NCI-H774 (cell line): ENCODE measurements at regions not wholly inside any gene's neighbourhood (a gene's known extent, or its start where the extent isn't known, plus 50 kb on each side); places are given as distances from the start of the nearest gene placed in this dataset.
"Not testable (repeated sequence)": the region's sequence is repeated elsewhere in the genome, so short reads cannot be mapped to it uniquely, and the experiment has no call there.

Experiments
- DNase-seq: peaks from one replicate; lab custom pipeline; 2025; lab: John Stamatoyannopoulos, UW

- DNase-seq: no peak
These were observed 499.9 kb upstream of the LMCD1 start for GRCh38 chr3:8001712-8002111.

GRCh38 chr3:8011902-8012301, 489.7 kb upstream of the LMCD1 start:
- DNase-seq: no peak

GRCh38 chr3:8020047-8020841, 481.4 kb upstream of the LMCD1 start:
- no peak for DNase-seq

- DNase-seq: no peak
These were observed 473.7 kb upstream of the LMCD1 start for GRCh38 chr3:8027954-8028353.

- DNase-seq: no peak
These were observed 451.3 kb upstream of the LMCD1 start for GRCh38 chr3:8050283-8050682.

GRCh38 chr3:8052659-8053058, 449.0 kb upstream of the LMCD1 start:
- no peak for DNase-seq

GRCh38 chr3:8068135-8068534, 433.5 kb upstream of the LMCD1 start:
- not testable (repeated sequence) for DNase-seq

GRCh38 chr3:8069471-8069870, 432.2 kb upstream of the LMCD1 start:
- DNase-seq: no peak

GRCh38 chr3:8070011-8070410, 431.6 kb upstream of the LMCD1 start:
- DNase-seq: no peak

GRCh38 chr3:8074740-8075139, 426.9 kb upstream of the LMCD1 start:
- not testable (repeated sequence) for DNase-seq

GRCh38 chr3:8077126-8077525, 424.5 kb upstream of the LMCD1 start:
- no peak for DNase-seq

GRCh38 chr3:8080464-8080863, 421.2 kb upstream of the LMCD1 start:
- no peak for DNase-seq

GRCh38 chr3:8085498-8085897, 416.1 kb upstream of the LMCD1 start:
- no peak for DNase-seq

GRCh38 chr3:8087951-8088350, 413.7 kb upstream of the LMCD1 start:
- no peak for DNase-seq

GRCh38 chr3:8094415-8094814, 407.2 kb upstream of the LMCD1 start:
- no peak for DNase-seq

GRCh38 chr3:8095724-8096123, 405.9 kb upstream of the LMCD1 start:
- DNase-seq: no peak

GRCh38 chr3:8097690-8098089, 403.9 kb upstream of the LMCD1 start:
- DNase-seq: no peak

- no peak for DNase-seq
These were observed 397.7 kb upstream of the LMCD1 start for GRCh38 chr3:8103954-8104353.

- DNase-seq: no peak
These were observed 394.7 kb upstream of the LMCD1 start for GRCh38 chr3:8106921-8107320.

- peak; percentile 45 for DNase-seq
These were observed 390.4 kb upstream of the LMCD1 start for GRCh38 chr3:8110966-8111798.

- no peak for DNase-seq
These were observed 389.0 kb upstream of the LMCD1 start for GRCh38 chr3:8112587-8112986.

GRCh38 chr3:8113626-8114025, 388.0 kb upstream of the LMCD1 start:
- no peak for DNase-seq

- no peak for DNase-seq
These were observed 372.9 kb upstream of the LMCD1 start for GRCh38 chr3:8128686-8129085.
